H9 (cell line): ENCODE measurements at regions not wholly inside any gene's neighbourhood (a gene's known extent, or its start where the extent isn't known, plus 50 kb on each side); places are given as distances from the start of the nearest gene placed in this dataset.

Source experiments
- DNase-seq: peaks from one replicate; pipeline ENCODE4 v3.0.0-alpha.2; 2017
- H2AFZ ChIP-seq: one replicate; pipeline ENCODE4 v1.6.1; 2013; ENCODE audit warnings: mild to moderate bottlenecking, low read length, control low read depth, moderate library complexity
- H2AK5ac ChIP-seq: 2 replicates; pipeline ENCODE4 v1.6.1; 2013; ENCODE audit warnings: low read length, control low read depth, mixed read lengths; ENCODE audit not compliant: insufficient read length
- H2BK120ac ChIP-seq: one replicate; pipeline ENCODE4 v1.6.1; 2013; ENCODE audit warnings: low read depth, mild to moderate bottlenecking, low read length, control low read depth, inconsistent platforms; ENCODE audit not compliant: poor library complexity, severe bottlenecking
- H2BK12ac ChIP-seq: 2 replicates; pipeline ENCODE4 v1.6.1; 2013; ENCODE audit warnings: low read length, control low read depth, mixed read lengths, low read depth; ENCODE audit not compliant: insufficient read length
- H2BK15ac ChIP-seq: 2 replicates; pipeline ENCODE4 v1.6.1; 2013; ENCODE audit warnings: low read depth, low read length, control low read depth
- H2BK20ac ChIP-seq: one replicate; pipeline ENCODE4 v1.6.1; 2013; ENCODE audit warnings: low read depth, mild to moderate bottlenecking, low read length, control low read depth, inconsistent platforms; ENCODE audit not compliant: poor library complexity, severe bottlenecking
- H2BK5ac ChIP-seq: 2 replicates; pipeline ENCODE4 v1.6.1; 2013; ENCODE audit warnings: low read length, control low read depth, mixed read lengths; ENCODE audit not compliant: insufficient read length
- H3K14ac ChIP-seq: 2 replicates; pipeline ENCODE4 v1.6.1; 2013; ENCODE audit warnings: low read length, control low read depth; ENCODE audit not compliant: insufficient read depth
- H3K18ac ChIP-seq: 2 replicates; pipeline ENCODE4 v1.6.1; 2013; ENCODE audit warnings: low read depth, mild to moderate bottlenecking, mixed read lengths, low read length, control low read depth; ENCODE audit not compliant: insufficient read length
- H3K23ac ChIP-seq: 2 replicates; pipeline ENCODE4 v1.6.1; 2013; ENCODE audit warnings: low read length, control low read depth, mixed read lengths, low read depth; ENCODE audit not compliant: insufficient read length
- H3K23me2 ChIP-seq: 2 replicates; pipeline ENCODE4 v1.6.1; 2013; ENCODE audit warnings: low read depth, mild to moderate bottlenecking, mixed read lengths, low read length, control low read depth; ENCODE audit not compliant: insufficient read length, poor library complexity, severe bottlenecking
- H3K27ac ChIP-seq: 2 replicates; pipeline ENCODE4 v1.5.1; 2013; ENCODE audit warnings: low read length, control low read depth, mixed read lengths, low read depth; ENCODE audit not compliant: insufficient read length
- H3K27me3 ChIP-seq: 2 replicates; pipeline ENCODE4 v1.6.1; 2013; ENCODE audit warnings: low read length, control low read depth, inconsistent platforms; ENCODE audit not compliant: insufficient read depth
- H3K4ac ChIP-seq: 2 replicates; pipeline ENCODE4 v1.6.1; 2013; ENCODE audit warnings: low read depth, mild to moderate bottlenecking, control low read depth, inconsistent platforms, low read length, moderate library complexity
- H3K4me1 ChIP-seq: 2 replicates; pipeline ENCODE4 v1.6.1; 2013; ENCODE audit warnings: low read length, control low read depth, inconsistent platforms; ENCODE audit not compliant: insufficient read depth
- H3K4me2 ChIP-seq: 2 replicates; pipeline ENCODE4 v1.6.1; 2013; ENCODE audit warnings: low read length, control low read depth, mixed read lengths; ENCODE audit not compliant: insufficient read length, insufficient read depth
- H3K56ac ChIP-seq: 2 replicates; pipeline ENCODE4 v1.6.1; 2013; ENCODE audit warnings: low read depth, mild to moderate bottlenecking, mixed read lengths, low read length, control low read depth; ENCODE audit not compliant: insufficient read length
- H3K79me1 ChIP-seq: 2 replicates; pipeline ENCODE4 v1.6.1; 2013; ENCODE audit warnings: low read depth, mild to moderate bottlenecking, moderate library complexity, low read length, control low read depth, inconsistent platforms; ENCODE audit not compliant: insufficient read depth, poor library complexity, severe bottlenecking
- H3K79me2 ChIP-seq: 2 replicates; pipeline ENCODE4 v1.6.1; 2013; ENCODE audit warnings: low read length, control low read depth, inconsistent platforms; ENCODE audit not compliant: insufficient read depth
- H3K9ac ChIP-seq: 2 replicates; pipeline ENCODE4 v1.6.1; 2013; ENCODE audit warnings: low read length, control low read depth, mixed read lengths; ENCODE audit not compliant: insufficient read length; ENCODE audit errors: extremely low read depth
- H3K9me3 ChIP-seq: one replicate; pipeline ENCODE4 v1.6.1; 2013; ENCODE audit warnings: low read depth, low read length, inconsistent platforms; ENCODE audit not compliant: control insufficient read depth
- H3T11ph ChIP-seq: one replicate; pipeline ENCODE4 v1.6.1; 2013; ENCODE audit warnings: mild to moderate bottlenecking, low read length, control low read depth, inconsistent platforms
- H4K20me1 ChIP-seq: one replicate; pipeline ENCODE4 v1.6.1; 2013; ENCODE audit not compliant: control insufficient read depth, insufficient read length, insufficient read depth
- H4K5ac ChIP-seq: 2 replicates; pipeline ENCODE4 v1.6.1; 2013; ENCODE audit warnings: low read depth, mild to moderate bottlenecking, mixed read lengths, low read length, control low read depth; ENCODE audit not compliant: insufficient read length
- H4K8ac ChIP-seq: replicated peaks from 2 replicates; pipeline ENCODE4 v1.6.1; 2013; ENCODE audit warnings: low read length, control low read depth, mixed read lengths, low read depth; ENCODE audit not compliant: insufficient read length
- H4K91ac ChIP-seq: 2 replicates; pipeline ENCODE4 v1.6.1; 2013; ENCODE audit warnings: low read depth, mild to moderate bottlenecking, moderate library complexity, mixed read lengths, low read length, control low read depth; ENCODE audit not compliant: insufficient read length
- H3K27ac Mint-ChIP-seq, 3 experiments: 2 replicates in 2 of 3; 3 replicates in 1 of 3; pipeline ENCODE4 v1.8.0; 2020 to 2021; ENCODE audit warnings: mixed read lengths in 3 of 3, mild to moderate bottlenecking in 1 of 3, moderate library complexity in 1 of 3
- H3K27me3 Mint-ChIP-seq: 2 replicates; pipeline ENCODE4 v1.8.0; 2021; ENCODE audit warnings: low read depth, mild to moderate bottlenecking, moderate library complexity, mixed read lengths
- H3K36me3 Mint-ChIP-seq, 3 experiments: 2 replicates in 2 of 3; 3 replicates in 1 of 3; pipeline ENCODE4 v1.8.0; 2020 to 2021; ENCODE audit warnings: low read depth in 3 of 3, mixed read lengths in 3 of 3; ENCODE audit not compliant: insufficient read depth in 1 of 3
- H3K4me1 Mint-ChIP-seq, 2 experiments: 2 replicates each; pipeline ENCODE4 v1.8.0; 2020; ENCODE audit warnings: mixed read lengths in 2 of 2
- H3K4me3 Mint-ChIP-seq, 2 experiments: 2 replicates in 1 of 2; 3 replicates in 1 of 2; pipeline ENCODE4 v1.8.0; 2020 to 2021; ENCODE audit warnings: mild to moderate bottlenecking in 2 of 2, mixed read lengths in 2 of 2, moderate library complexity in 1 of 2
- H3K9me3 Mint-ChIP-seq, 2 experiments: 2 replicates in 1 of 2; 3 replicates in 1 of 2; pipeline ENCODE4 v1.8.0; 2020; ENCODE audit warnings: mild to moderate bottlenecking in 2 of 2, mixed read lengths in 2 of 2, moderate library complexity in 1 of 2
- TF ChIP-seq, protein P1 (sequence below): fragments of 200-600 bp; sonication (generic); conservative IDR thresholded peaks from 3 replicates; pipeline ENCODE4 v1.8.0; 2021; ENCODE audit warnings: antibody characterized with exemption, mild to moderate bottlenecking

- H4K20me1 ChIP-seq = no peaks in the 10 kb centered on the region
- H3T11ph ChIP-seq = no peak overlapping the region
- Mint-ChIP-seq H3K36me3 (no peaks in the 10 kb centered on the region; a peak in 2 of 7 replicates), H3K4me3 (no peak overlapping the region), H3K9me3 (no peaks in the 10 kb centered on the region), H3K4me1 (no peaks in the 10 kb centered on the region), H3K27me3 (no peaks in the 10 kb centered on the region; the same call in 1 of the 2 replicates), H3K27ac (no peak overlapping the region)
- H2AK5ac ChIP-seq = no peak overlapping the region
- H3K4me1 ChIP-seq = no peaks in the 10 kb centered on the region
- H3K4ac ChIP-seq = no peak overlapping the region
- H2AFZ ChIP-seq = no peak overlapping the region
- no peak overlapping the region for H2BK20ac ChIP-seq
- H3K14ac ChIP-seq = no peak overlapping the region
- no peak overlapping the region for H2BK15ac ChIP-seq
- H3K9me3 ChIP-seq = no peaks in the 10 kb centered on the region
- H3K27me3 ChIP-seq = no peaks in the 10 kb centered on the region
- H2BK120ac ChIP-seq = no peak overlapping the region
- no peak overlapping the region for H3K56ac ChIP-seq
- H3K23me2 ChIP-seq = no peaks in the 10 kb centered on the region
- H4K91ac ChIP-seq = no peak overlapping the region
- no peak overlapping the region for H2BK5ac ChIP-seq
- H3K79me2 ChIP-seq = no peaks in the 10 kb centered on the region
- H4K8ac ChIP-seq = no peak overlapping the region
- no peak overlapping the region for H3K9ac ChIP-seq
- DNase-seq = no peak
- H4K5ac ChIP-seq = no peak overlapping the region
- H2BK12ac ChIP-seq = no peak overlapping the region
- no peak overlapping the region for H3K18ac ChIP-seq
- H3K23ac ChIP-seq = no peak overlapping the region
- H3K27ac ChIP-seq = no peak overlapping the region
- no peaks in the 10 kb centered on the region for H3K79me1 ChIP-seq
- TF ChIP-seq, protein P1, sequence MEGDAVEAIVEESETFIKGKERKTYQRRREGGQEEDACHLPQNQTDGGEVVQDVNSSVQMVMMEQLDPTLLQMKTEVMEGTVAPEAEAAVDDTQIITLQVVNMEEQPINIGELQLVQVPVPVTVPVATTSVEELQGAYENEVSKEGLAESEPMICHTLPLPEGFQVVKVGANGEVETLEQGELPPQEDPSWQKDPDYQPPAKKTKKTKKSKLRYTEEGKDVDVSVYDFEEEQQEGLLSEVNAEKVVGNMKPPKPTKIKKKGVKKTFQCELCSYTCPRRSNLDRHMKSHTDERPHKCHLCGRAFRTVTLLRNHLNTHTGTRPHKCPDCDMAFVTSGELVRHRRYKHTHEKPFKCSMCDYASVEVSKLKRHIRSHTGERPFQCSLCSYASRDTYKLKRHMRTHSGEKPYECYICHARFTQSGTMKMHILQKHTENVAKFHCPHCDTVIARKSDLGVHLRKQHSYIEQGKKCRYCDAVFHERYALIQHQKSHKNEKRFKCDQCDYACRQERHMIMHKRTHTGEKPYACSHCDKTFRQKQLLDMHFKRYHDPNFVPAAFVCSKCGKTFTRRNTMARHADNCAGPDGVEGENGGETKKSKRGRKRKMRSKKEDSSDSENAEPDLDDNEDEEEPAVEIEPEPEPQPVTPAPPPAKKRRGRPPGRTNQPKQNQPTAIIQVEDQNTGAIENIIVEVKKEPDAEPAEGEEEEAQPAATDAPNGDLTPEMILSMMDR = no peak
- no peak overlapping the region for H3K4me2 ChIP-seq
Observed at GRCh38 chr6:98471444-98471843, 362.9 kb upstream of the POU3F2 start.
